H1 (cell line): ENCODE measurements at regions not wholly inside any gene's neighbourhood (a gene's known extent, or its start where the extent isn't known, plus 50 kb on each side); places are given as distances from the start of the nearest gene placed in this dataset.

Source experiments
- CTCF ChIA-PET: fragments of 300-600 bp; sonication (Branson Sonifier 250); formaldehyde crosslinking; loops from one replicate; lab custom pipeline; 2021; ENCODE audit not compliant: partially characterized antibody; lab: Charles Lee
- POLR2A ChIA-PET: fragments of 300-600 bp; sonication (Branson Sonifier 250); formaldehyde crosslinking; loops from one replicate; lab custom pipeline; 2021; ENCODE audit warnings: inconsistent platforms; ENCODE audit not compliant: partially characterized antibody; lab: Charles Lee
- DNase-seq, 2 experiments: peaks; one replicate each; pipeline versions ENCODE4 v3.0.0 to v3.0.0-alpha.2; 2010 to 2022; ENCODE audit warnings: low spot score in 2 of 2, low read depth in 1 of 2, mixed read lengths in 1 of 2
- FAIRE-seq: peaks from 2 replicates; lab custom pipeline; 2011; peaks lifted over from hg19 to GRCh38; lab: Jason Lieb, UNC
- H2AFZ ChIP-seq: 2 replicates; pipeline ENCODE4 v1.8.1; 2012; ENCODE audit warnings: low read length, inconsistent platforms
- H2AK5ac ChIP-seq: 2 replicates; pipeline ENCODE4 v1.6.1; 2013; ENCODE audit warnings: low read depth, low read length
- H2BK120ac ChIP-seq: replicated peaks from 2 replicates; pipeline ENCODE3; 2013; ENCODE audit warnings: low read depth, low read length, inconsistent platforms
- H2BK12ac ChIP-seq: 2 replicates; pipeline ENCODE4 v1.6.1; 2013; ENCODE audit warnings: low read depth, low read length
- H2BK15ac ChIP-seq: 2 replicates; pipeline ENCODE4 v1.6.1; 2013; ENCODE audit warnings: low read length
- H2BK20ac ChIP-seq: 2 replicates; pipeline ENCODE4 v1.6.1; 2013; ENCODE audit warnings: low read length
- H2BK5ac ChIP-seq: 2 replicates; pipeline ENCODE4 v1.6.1; 2013; ENCODE audit warnings: low read depth, low read length
- H3K14ac ChIP-seq: 2 replicates; pipeline ENCODE4 v1.6.1; 2013; ENCODE audit warnings: inconsistent platforms; ENCODE audit not compliant: insufficient read length
- H3K18ac ChIP-seq: 2 replicates; pipeline ENCODE4 v1.6.1; 2013; ENCODE audit warnings: low read length; ENCODE audit errors: extremely low read depth
- H3K23ac ChIP-seq: 2 replicates; pipeline ENCODE4 v1.6.1; 2013; ENCODE audit warnings: inconsistent platforms; ENCODE audit not compliant: insufficient read length
- H3K23me2 ChIP-seq: 2 replicates; pipeline ENCODE4 v1.6.1; 2013; ENCODE audit warnings: low read depth, low read length
- H3K27ac ChIP-seq: 2 replicates; pipeline ENCODE4 v1.6.1; 2011; ENCODE audit warnings: low read depth, low read length, inconsistent platforms
- H3K27me3 ChIP-seq, 4 experiments: replicated peaks in 1 of 4; 1 replicate in 1 of 4; 2 replicates in 3 of 4; pipeline versions ENCODE4 v1.6.1 to v1.8.1; 2011 to 2013; ENCODE audit warnings: low read length in 3 of 4, mild to moderate bottlenecking in 3 of 4, inconsistent platforms in 2 of 4, mixed read lengths in 2 of 4, moderate library complexity in 1 of 4; ENCODE audit not compliant: control insufficient read depth in 3 of 4, insufficient read depth in 3 of 4; ENCODE audit errors: extremely low read depth in 1 of 4
- H3K36me3 ChIP-seq, 4 experiments: 2 replicates each; pipeline versions ENCODE4 v1.6.1 to v1.8.1; 2011 to 2013; ENCODE audit warnings: mild to moderate bottlenecking in 4 of 4, low read length in 3 of 4, moderate library complexity in 2 of 4, control low read depth in 1 of 4, inconsistent platforms in 1 of 4; ENCODE audit not compliant: insufficient read depth in 4 of 4, control insufficient read depth in 2 of 4
- H3K4ac ChIP-seq: replicated peaks from 2 replicates; pipeline ENCODE3; 2013; ENCODE audit warnings: low read length, low read depth, mixed read lengths, inconsistent platforms; ENCODE audit not compliant: insufficient read length
- H3K4me1 ChIP-seq, 4 experiments: replicated peaks in 1 of 4; 1 replicate in 1 of 4; 2 replicates in 3 of 4; pipeline versions ENCODE4 v1.6.1 to v1.8.1; 2011 to 2013; ENCODE audit warnings: low read length in 3 of 4, inconsistent platforms in 2 of 4, mixed read lengths in 1 of 4; ENCODE audit not compliant: insufficient read depth in 4 of 4, control insufficient read depth in 3 of 4
- H3K4me2 ChIP-seq, 2 experiments: 2 replicates each; pipeline versions ENCODE4 v1.6.1 to v1.8.1; 2011 to 2013; ENCODE audit warnings: low read depth in 2 of 2, low read length in 2 of 2, control low read depth in 1 of 2, inconsistent platforms in 1 of 2, mild to moderate bottlenecking in 1 of 2; ENCODE audit not compliant: insufficient read depth in 1 of 2
- H3K4me3 ChIP-seq, 4 experiments: fragments of 200-600, 300-600 bp in 1 of 4; sonication (generic), shearing (Covaris generic), sonication (Bioruptor Twin) in 1 of 4; 2 replicates each; pipeline versions ENCODE4 v1.5.1 to v1.8.1; 2011 to 2016; ENCODE audit warnings: low read length in 4 of 4, low read depth in 3 of 4, control low read depth in 2 of 4, inconsistent platforms in 2 of 4, mild to moderate bottlenecking in 2 of 4, mixed read lengths in 1 of 4, moderate library complexity in 1 of 4; ENCODE audit not compliant: insufficient read depth in 2 of 4; ENCODE audit errors: extremely low read depth in 1 of 4
- H3K56ac ChIP-seq: replicated peaks from 2 replicates; pipeline ENCODE3; 2013; ENCODE audit warnings: low read depth, mild to moderate bottlenecking, mixed read lengths, low read length, inconsistent platforms; ENCODE audit not compliant: insufficient read length
- H3K79me1 ChIP-seq: 2 replicates; pipeline ENCODE4 v1.6.1; 2013; ENCODE audit warnings: low read depth, low read length, control low read depth
- H3K79me2 ChIP-seq, 2 experiments: 2 replicates each; pipeline versions ENCODE4 v1.6.1 to v1.8.1; 2012 to 2013; ENCODE audit warnings: low read length in 2 of 2, mild to moderate bottlenecking in 2 of 2, inconsistent platforms in 1 of 2; ENCODE audit not compliant: insufficient read depth in 2 of 2, control insufficient read depth in 1 of 2
- H3K9ac ChIP-seq, 4 experiments: replicated peaks in 1 of 4; 1 replicate in 1 of 4; 2 replicates in 3 of 4; pipeline versions ENCODE4 v1.6.1 to v1.8.1; 2011 to 2013; ENCODE audit warnings: low read depth in 3 of 4, low read length in 3 of 4, control low read depth in 2 of 4, mild to moderate bottlenecking in 2 of 4, moderate library complexity in 2 of 4, inconsistent platforms in 1 of 4; ENCODE audit errors: extremely low read depth in 1 of 4
- H3K9me3 ChIP-seq, 2 experiments: 2 replicates each; pipeline versions ENCODE4 v1.6.1 to v1.8.1; 2012 to 2013; ENCODE audit warnings: mild to moderate bottlenecking in 2 of 2, moderate library complexity in 2 of 2, control low read depth in 1 of 2, inconsistent platforms in 1 of 2, low read depth in 1 of 2, low read length in 1 of 2, mixed read lengths in 1 of 2; ENCODE audit not compliant: insufficient read depth in 2 of 2
- H4K20me1 ChIP-seq, 2 experiments: replicated peaks in 1 of 2; 2 replicates each; pipeline versions ENCODE3 to v1.8.1; 2011 to 2013; ENCODE audit warnings: inconsistent platforms in 2 of 2, low read length in 2 of 2, mild to moderate bottlenecking in 1 of 2; ENCODE audit not compliant: insufficient read depth in 2 of 2, control insufficient read depth in 1 of 2
- H4K5ac ChIP-seq: 2 replicates; pipeline ENCODE4 v1.6.1; 2013; ENCODE audit warnings: low read length, low read depth, mixed read lengths, inconsistent platforms; ENCODE audit not compliant: insufficient read length
- H4K8ac ChIP-seq: 2 replicates; pipeline ENCODE4 v1.8.0; 2013; ENCODE audit warnings: mild to moderate bottlenecking, moderate library complexity, low read length, inconsistent platforms; ENCODE audit not compliant: insufficient read depth; ENCODE audit errors: extremely low read depth
- H4K91ac ChIP-seq: replicated peaks from 2 replicates; pipeline ENCODE3; 2013; ENCODE audit warnings: low read length, mixed read lengths, inconsistent platforms; ENCODE audit not compliant: insufficient read length
- ATF2 ChIP-seq: IDR thresholded peaks from 2 replicates; pipeline ENCODE4 v1.6.1; 2012; ENCODE audit warnings: low read length, inconsistent platforms
- BACH1 ChIP-seq: IDR thresholded peaks from 2 replicates; pipeline ENCODE4 v1.6.1; 2012; ENCODE audit warnings: low read length, improper control_type of control experiment
- CTBP2 ChIP-seq: IDR thresholded peaks from 2 replicates; pipeline ENCODE4 v1.7.0; 2011; ENCODE audit warnings: borderline replicate concordance, mild to moderate bottlenecking, moderate library complexity, mixed read lengths, low read length; ENCODE audit not compliant: insufficient read depth, insufficient read length
- EZH2 ChIP-seq: fragments of 200-600 bp; sonication (generic); IDR thresholded peaks from 2 replicates; pipeline ENCODE4 v1.7.1; 2012; ENCODE audit warnings: low read depth, mild to moderate bottlenecking, moderate library complexity, low read length, inconsistent platforms; ENCODE audit not compliant: severe bottlenecking
- GABPA ChIP-seq: IDR thresholded peaks from 2 replicates; pipeline ENCODE4 v1.6.1; 2011; ENCODE audit warnings: mild to moderate bottlenecking, low read length, moderate library complexity, borderline replicate concordance; ENCODE audit not compliant: insufficient read depth
- JUN ChIP-seq: IDR thresholded peaks from 2 replicates; pipeline ENCODE4 v1.6.1; 2011; ENCODE audit warnings: low read depth, mild to moderate bottlenecking, improper control_type of control experiment, low read length
- KDM1A ChIP-seq: fragments of 200-600, 300-600 bp; sonication (generic); IDR thresholded peaks from 2 replicates; pipeline ENCODE4 v1.7.1; 2016; ENCODE audit warnings: mild to moderate bottlenecking, low read length, borderline replicate concordance
- WGBS, 2 experiments: shearing (Covaris generic) in 1 of 2; methylation state at CpG; one replicate each; pipeline versions ENCODE4 v1.1.6 to v1.1.7; 2013 to 2015; ENCODE audit warnings: low lambda C conversion rate in 2 of 2, mixed read lengths in 2 of 2, inconsistent platforms in 1 of 2, low coverage in 1 of 2, missing lambda C conversion rate in 1 of 2; ENCODE audit not compliant: insufficient replicate concordance in 2 of 2, insufficient coverage in 1 of 2, insufficient read length in 1 of 2; ENCODE audit errors: extremely low coverage in 1 of 2, missing lambda C conversion rate in 1 of 2; 5-methylcytosine and 5-hydroxymethylcytosine counted together

- Histone ChIP-seq H2AFZ (no peak overlapping the region), H3K9ac (no peak overlapping the region), H3K9me3 (no peaks in the 10 kb centered on the region), H2BK120ac (no peak overlapping the region), H3K4me3 (no peak overlapping the region), H4K5ac (no peak overlapping the region), H4K8ac (no peak overlapping the region), H2BK15ac (no peak overlapping the region), H3K79me2 (no peaks in the 10 kb centered on the region), H2BK12ac (no peak overlapping the region), H3K56ac (no peak overlapping the region), H4K91ac (no peak overlapping the region), H3K23me2 (no peaks in the 10 kb centered on the region), H3K4ac (no peak overlapping the region), H3K27me3 (peaks cover 0 to 1% (median 0%) of the 10 kb centered on the region in 4 experiments; a peak in 1 of 7 replicates), H3K4me1 (peaks cover 0 to 2% (median 0%) of the 10 kb centered on the region in 4 experiments; a peak in 1 of 7 replicates), H2AK5ac (no peak overlapping the region), H2BK20ac (no peak overlapping the region), H2BK5ac (no peak overlapping the region), H3K14ac (no peak overlapping the region), H3K23ac (no peak overlapping the region), H3K36me3 (no peaks in the 10 kb centered on the region), H3K4me2 (no peak overlapping the region), H4K20me1 (no peaks in the 10 kb centered on the region), H3K27ac (no peak overlapping the region), H3K79me1 (no peaks in the 10 kb centered on the region), H3K18ac (no peak overlapping the region)
- ChIA-PET POLR2A (interaction anchor here (0.6 kb wide), 1 partner anchor 155 kb away, joined by 4 read pairs; no protein-coding TSS in a partner anchor), CTCF (no interaction called here)
- peak; percentile 45 for FAIRE-seq
- DNase-seq = peak in 1 of 2 experiments; percentile 2
- 88% methylated on average over 1 of the region's 1 CpG; no CpG with 5 or more reads in 1 of the 2 experiments for WGBS, 2 experiments
- no peak for TF ChIP-seq CTBP2
- no peak for TF ChIP-seq GABPA
- TF ChIP-seq BACH1 = no peak
- TF ChIP-seq JUN = no peak
- TF ChIP-seq EZH2 = no peak
- no peak for TF ChIP-seq ATF2
- TF ChIP-seq KDM1A = no peak
These were observed 808.1 kb upstream of the MANEA start for GRCh38 chr6:94769197-94769596.
